WERI-Rb-1 (cell line): ENCODE measurements at regions not wholly inside any gene's neighbourhood (a gene's known extent, or its start where the extent isn't known, plus 50 kb on each side); places are given as distances from the start of the nearest gene placed in this dataset.

Source experiments
- DNase-seq: peaks from one replicate; pipeline ENCODE4 v3.0.0-alpha.2; 2020
- H3K27ac ChIP-seq: fragments of 250-450 bp; sonication (Bioruptor Pico); 2 replicates; pipeline ENCODE4 v1.5.1; 2020; ENCODE audit warnings: mild to moderate bottlenecking, moderate library complexity
- H3K27me3 ChIP-seq: fragments of 250-450 bp; sonication (Bioruptor Pico); 2 replicates; pipeline ENCODE4 v1.5.1; 2021; ENCODE audit warnings: mild to moderate bottlenecking, low read depth, moderate library complexity; ENCODE audit not compliant: insufficient read depth, severe bottlenecking
- H3K36me3 ChIP-seq: fragments of 250-450 bp; sonication (Bioruptor Pico); 2 replicates; pipeline ENCODE4 v1.5.1; 2020; ENCODE audit warnings: mild to moderate bottlenecking, moderate library complexity
- H3K4me3 ChIP-seq: 2 replicates; pipeline ENCODE4 v1.5.1; 2011; ENCODE audit warnings: low read depth, mild to moderate bottlenecking, control low read depth, low read length
- H3K9me3 ChIP-seq: fragments of 250-450 bp; sonication (Bioruptor Pico); 2 replicates; pipeline ENCODE4 v1.5.1; 2021; ENCODE audit warnings: mild to moderate bottlenecking, moderate library complexity; ENCODE audit not compliant: severe bottlenecking
- CTCF ChIP-seq: IDR thresholded peaks from 2 replicates; pipeline ENCODE4 v1.5.1; 2011; ENCODE audit warnings: low read depth, mild to moderate bottlenecking, control low read depth, inconsistent platforms, low read length

GRCh38 chr9:23123048-23123632 lies 676.5 kb downstream of the DMRTA1 start:
- TF ChIP-seq CTCF: peak; percentile 57
- peak; percentile 29 for DNase-seq
- H3K9me3 ChIP-seq: no peaks in the 10 kb centered on the region
- no peaks in the 10 kb centered on the region for H3K27me3 ChIP-seq
- H3K27ac ChIP-seq: no peak overlapping the region
- H3K4me3 ChIP-seq: no peak overlapping the region
- H3K36me3 ChIP-seq: no peaks in the 10 kb centered on the region

GRCh38 chr9:23145467-23145866 lies 680.6 kb downstream of the ELAVL2 start:
- Histone ChIP-seq H3K4me3 (no peak overlapping the region), H3K27me3 (no peaks in the 10 kb centered on the region), H3K9me3 (peaks cover 4% of the 10 kb centered on the region), H3K36me3 (no peaks in the 10 kb centered on the region), H3K27ac (no peak overlapping the region)
- DNase-seq: no peak
- TF ChIP-seq CTCF: no peak

GRCh38 chr9:23153058-23153457 lies 673.0 kb downstream of the ELAVL2 start:
- no peak overlapping the region for H3K4me3 ChIP-seq
- H3K27ac ChIP-seq: no peak overlapping the region
- H3K9me3 ChIP-seq: no peaks in the 10 kb centered on the region
- no peaks in the 10 kb centered on the region for H3K27me3 ChIP-seq
- no peak for DNase-seq
- H3K36me3 ChIP-seq: no peaks in the 10 kb centered on the region
- TF ChIP-seq CTCF: 0 out of 2 replicates have a peak, but pooled peaks have one; percentile 18

GRCh38 chr9:23160491-23160890 lies 665.5 kb downstream of the ELAVL2 start:
- Histone ChIP-seq H3K36me3 (no peaks in the 10 kb centered on the region), H3K9me3 (no peaks in the 10 kb centered on the region), H3K27ac (no peak overlapping the region), H3K4me3 (no peak overlapping the region), H3K27me3 (no peaks in the 10 kb centered on the region)
- TF ChIP-seq CTCF: no peak
- no peak for DNase-seq

- Histone ChIP-seq H3K27me3 (no peaks in the 10 kb centered on the region), H3K9me3 (no peaks in the 10 kb centered on the region), H3K36me3 (no peaks in the 10 kb centered on the region), H3K4me3 (no peak overlapping the region), H3K27ac (no peak overlapping the region)
- no peak for DNase-seq
- no peak for TF ChIP-seq CTCF
These were observed 665.0 kb downstream of the ELAVL2 start for GRCh38 chr9:23160952-23161469.

GRCh38 chr9:23162789-23163188 lies 663.3 kb downstream of the ELAVL2 start:
- H3K27me3 ChIP-seq: no peaks in the 10 kb centered on the region
- no peak for TF ChIP-seq CTCF
- DNase-seq: no peak
- H3K36me3 ChIP-seq: no peaks in the 10 kb centered on the region
- no peaks in the 10 kb centered on the region for H3K9me3 ChIP-seq
- no peak overlapping the region for H3K27ac ChIP-seq
- no peak overlapping the region for H3K4me3 ChIP-seq
